ENCODE measurements at regions not wholly inside any gene's neighbourhood (a gene's known extent, or its start where the extent isn't known, plus 50 kb on each side); places are given as distances from the start of the nearest gene placed in this dataset.

GRCh38 chr1:201672685-201673084 lies 133.8 kb downstream of the NAV1 start:
- H2AFZ ChIP-seq: no peak overlapping the region
- H3K4me1 ChIP-seq (replicated peaks; ENCODE audit: insufficient read depth): no peaks in the 10 kb centered on the region
- no peaks in the 10 kb centered on the region for H3F3A ChIP-seq (ENCODE audit: insufficient read depth, low read depth)
- intact Hi-C loops (cut with micrococcal nuclease; ENCODE audit: unreplicated experiment): no loop called here
- no peaks in the 10 kb centered on the region for H3K9me2 ChIP-seq (ENCODE audit: insufficient read depth)
- no peak overlapping the region for H3K4me2 ChIP-seq
- H3K4me3 ChIP-seq: no peak overlapping the region
- POLR2A ChIA-PET (ENCODE audit: unreplicated experiment): no interaction called here
- no peaks in the 10 kb centered on the region for H3K27me3 ChIP-seq (ENCODE audit: insufficient read depth, low read depth)
- H3K27ac ChIP-seq: no peak overlapping the region
- H3K79me2 ChIP-seq (ENCODE audit: low read depth): no peaks in the 10 kb centered on the region
- no peaks in the 10 kb centered on the region for H3K36me3 ChIP-seq (ENCODE audit: low read depth)
- TF ChIP-seq EZH2 (IDR thresholded peaks at IDR 0.05; ENCODE audit: low read depth) (no peak), CTCF (conservative IDR thresholded peaks at IDR 0.05) (no peak)
- DNase-seq: no peak
- CTCF ChIA-PET: interaction anchor here (0.6 kb wide), 1 partner anchor 1544 kb away, joined by 5 read pairs; no protein-coding TSS in a partner anchor
- no TSS peak for BruUV-seq (replicated peaks)
- no peaks in the 10 kb centered on the region for H4K20me1 ChIP-seq (ENCODE audit: insufficient read depth)
- no peaks in the 10 kb centered on the region for H3K9me3 ChIP-seq (ENCODE audit: insufficient read depth, low read depth)

GRCh38 chr1:201673093-201673492 lies 134.2 kb downstream of the NAV1 start:
- H3K79me2 ChIP-seq (ENCODE audit: low read depth): no peaks in the 10 kb centered on the region
- H3K4me3 ChIP-seq: no peak overlapping the region
- H3K9me2 ChIP-seq (ENCODE audit: insufficient read depth): no peaks in the 10 kb centered on the region
- no peaks in the 10 kb centered on the region for H3K36me3 ChIP-seq (ENCODE audit: low read depth)
- H2AFZ ChIP-seq: no peak overlapping the region
- H4K20me1 ChIP-seq (ENCODE audit: insufficient read depth): no peaks in the 10 kb centered on the region
- no peaks in the 10 kb centered on the region for H3K9me3 ChIP-seq (ENCODE audit: insufficient read depth, low read depth)
- intact Hi-C loops (cut with micrococcal nuclease; ENCODE audit: unreplicated experiment): no loop called here
- no peaks in the 10 kb centered on the region for H3F3A ChIP-seq (ENCODE audit: insufficient read depth, low read depth)
- H3K4me2 ChIP-seq: no peak overlapping the region
- no peaks in the 10 kb centered on the region for H3K4me1 ChIP-seq (replicated peaks; ENCODE audit: insufficient read depth)
- no peaks in the 10 kb centered on the region for H3K27me3 ChIP-seq (ENCODE audit: insufficient read depth, low read depth)
- no peak overlapping the region for H3K27ac ChIP-seq
- no TSS peak for BruUV-seq (replicated peaks)
- no peak for TF ChIP-seq CTCF (conservative IDR thresholded peaks at IDR 0.05)
- no peak for TF ChIP-seq EZH2 (IDR thresholded peaks at IDR 0.05; ENCODE audit: low read depth)
- ChIA-PET POLR2A (ENCODE audit: unreplicated experiment) (no interaction called here), CTCF (interaction anchor here (0.6 kb wide), 1 partner anchor 1543 kb away, joined by 5 read pairs; no protein-coding TSS in a partner anchor)
- DNase-seq: no peak

- no peak for TF ChIP-seq CTCF (conservative IDR thresholded peaks at IDR 0.05)
- TF ChIP-seq EZH2 (IDR thresholded peaks at IDR 0.05; ENCODE audit: low read depth): no peak
- intact Hi-C loops (cut with micrococcal nuclease; ENCODE audit: unreplicated experiment): no loop called here
- Histone ChIP-seq H3K79me2 (ENCODE audit: low read depth) (no peaks in the 10 kb centered on the region), H3K9me3 (ENCODE audit: insufficient read depth, low read depth) (no peaks in the 10 kb centered on the region), H3K4me1 (replicated peaks; ENCODE audit: insufficient read depth) (no peaks in the 10 kb centered on the region), H3K4me2 (no peak overlapping the region), H3K4me3 (no peak overlapping the region), H3K9me2 (ENCODE audit: insufficient read depth) (no peaks in the 10 kb centered on the region), H3K27ac (no peak overlapping the region), H3K27me3 (ENCODE audit: insufficient read depth, low read depth) (no peaks in the 10 kb centered on the region), H2AFZ (no peak overlapping the region), H3F3A (ENCODE audit: insufficient read depth, low read depth) (no peaks in the 10 kb centered on the region), H4K20me1 (ENCODE audit: insufficient read depth) (no peaks in the 10 kb centered on the region), H3K36me3 (ENCODE audit: low read depth) (no peaks in the 10 kb centered on the region)
- CTCF ChIA-PET: no interaction called here
- POLR2A ChIA-PET (ENCODE audit: unreplicated experiment): no interaction called here
- no TSS peak for BruUV-seq (replicated peaks)
- DNase-seq: no peak
Observed at GRCh38 chr1:201673915-201674314, 135.0 kb downstream of the NAV1 start.
